ENCODE measurements at regions not wholly inside any gene's neighbourhood (a gene's known extent, or its start where the extent isn't known, plus 50 kb on each side); places are given as distances from the start of the nearest gene placed in this dataset.
A peak's percentile ranks its signal among the peaks of the same experiment; 100 is the strongest.
"Not testable (repeated sequence)": the region's sequence is repeated elsewhere in the genome, so short reads cannot be mapped to it uniquely, and the experiment has no call there.

DNA sequence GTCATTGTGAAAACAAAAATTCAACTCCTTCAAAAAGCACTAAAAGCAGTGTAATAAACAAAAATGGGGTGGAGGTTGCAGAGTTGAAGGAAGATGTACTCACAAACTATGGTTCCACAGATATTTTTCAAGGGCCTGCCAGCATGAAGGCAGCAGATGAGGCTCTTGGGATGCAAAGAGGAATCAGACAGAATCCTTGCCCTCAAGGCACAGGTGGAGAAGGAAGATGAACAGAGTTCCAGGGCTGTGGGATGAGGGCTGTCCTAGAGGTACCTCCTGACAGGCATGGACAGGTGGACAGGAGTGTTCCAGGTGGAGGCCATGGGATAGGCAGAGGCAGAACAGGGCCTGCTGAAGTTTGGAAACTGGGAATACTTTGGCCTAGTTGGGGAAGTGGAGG is 140.5 kb upstream of the ANKH start:
- no peak for DNase-seq

DNA sequence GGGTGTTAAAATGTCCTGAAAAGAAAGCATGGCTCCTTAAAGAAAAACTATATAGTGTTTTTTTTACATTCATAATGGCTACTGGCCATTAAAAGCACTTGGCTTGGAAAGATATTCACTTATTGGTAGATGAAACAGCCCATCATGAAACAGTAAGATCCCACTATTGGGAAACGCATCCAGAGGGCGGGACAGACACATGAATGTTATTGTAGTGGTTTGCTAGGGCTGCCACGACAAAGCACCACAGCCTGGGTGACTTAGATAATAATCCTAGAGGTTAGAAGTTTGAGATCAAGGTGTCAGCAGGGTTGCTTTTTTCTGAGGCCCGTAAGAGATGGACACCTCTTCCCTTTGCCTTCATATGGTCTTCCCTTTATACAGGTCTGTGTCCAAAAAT is 139.4 kb upstream of the ANKH start:
- DNase-seq: no peak

DNA sequence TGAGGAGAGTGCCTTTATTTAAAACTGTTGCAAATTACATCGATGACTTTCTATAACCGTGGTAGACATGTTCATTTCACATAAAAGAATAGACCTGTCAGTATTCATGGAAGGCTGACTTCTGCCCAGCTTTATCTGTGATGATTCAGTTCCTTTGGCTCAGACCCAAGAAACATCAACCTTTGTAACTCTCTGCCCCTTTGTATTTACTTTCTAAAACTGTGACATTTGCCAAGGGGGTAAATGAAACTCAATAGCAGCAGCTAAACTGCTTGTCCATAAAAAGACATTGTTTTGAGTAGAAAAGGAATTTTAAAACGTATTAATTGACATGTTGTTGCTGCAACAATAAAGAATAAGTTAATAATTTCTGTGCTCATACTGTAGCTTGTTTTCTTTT is 137.8 kb upstream of the ANKH start:
- peak; percentile 33 to 91 for DNase-seq

DNA sequence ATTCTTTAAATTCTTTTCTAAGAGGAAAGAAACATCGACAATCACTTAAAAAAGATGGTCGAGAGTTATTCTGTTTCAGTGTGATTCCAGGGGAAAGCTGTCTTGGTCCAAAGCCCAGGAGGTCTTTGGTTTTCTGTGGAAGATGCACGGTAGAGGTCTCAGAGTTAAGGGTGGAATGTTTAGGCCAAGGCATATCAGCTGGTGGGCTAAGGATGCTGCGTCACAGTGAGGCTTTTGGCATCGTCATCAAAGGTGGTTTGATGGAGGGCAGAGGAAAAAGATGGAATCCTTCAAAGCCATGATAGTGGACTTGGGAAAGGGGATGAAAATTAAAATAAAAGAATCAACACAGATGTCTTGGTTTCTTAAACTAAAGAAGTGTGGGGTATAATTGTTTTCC is 137.3 kb upstream of the ANKH start:
- DNase-seq: no peak

DNA sequence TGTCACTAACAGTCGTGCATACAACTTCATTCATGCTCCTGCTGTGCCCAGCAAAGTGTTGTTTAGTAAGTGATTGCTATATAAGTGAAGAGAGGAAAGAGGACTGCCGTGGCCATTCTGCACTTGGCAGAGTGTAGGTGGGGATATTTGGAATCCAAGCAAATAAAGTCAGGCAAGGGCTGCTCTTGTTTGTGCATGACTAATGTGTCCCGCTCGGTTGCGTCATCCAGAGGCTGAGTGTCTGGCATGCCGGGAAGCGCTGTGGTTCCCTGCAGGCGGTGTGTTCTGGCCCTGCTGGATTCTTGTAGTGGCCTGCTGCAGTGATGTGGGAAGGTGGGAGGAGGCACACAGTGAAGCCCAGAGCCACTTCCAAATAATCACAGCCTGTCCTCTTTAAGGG is 136.9 kb upstream of the ANKH start:
- peak; percentile 64 to 82 for DNase-seq

DNA sequence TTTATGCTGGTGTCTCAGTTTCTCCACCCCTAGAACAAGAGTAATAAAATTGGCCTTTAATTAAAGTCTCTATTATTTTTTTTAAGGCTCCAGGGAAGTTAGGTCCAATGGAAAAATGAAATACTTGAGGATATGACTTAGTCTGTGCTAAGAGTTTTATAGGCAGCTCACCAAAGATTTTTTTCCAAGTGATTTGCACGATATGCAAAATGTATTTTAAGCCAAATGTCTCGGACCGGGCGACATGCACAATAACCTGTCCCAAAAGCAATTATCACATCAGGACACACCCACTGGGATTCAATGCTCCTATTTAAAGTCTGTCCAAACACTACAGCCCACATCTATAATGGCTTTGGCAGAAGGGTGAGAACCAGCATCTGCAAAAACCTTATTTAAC is 136.1 kb upstream of the ANKH start:
- no peak for DNase-seq

DNA sequence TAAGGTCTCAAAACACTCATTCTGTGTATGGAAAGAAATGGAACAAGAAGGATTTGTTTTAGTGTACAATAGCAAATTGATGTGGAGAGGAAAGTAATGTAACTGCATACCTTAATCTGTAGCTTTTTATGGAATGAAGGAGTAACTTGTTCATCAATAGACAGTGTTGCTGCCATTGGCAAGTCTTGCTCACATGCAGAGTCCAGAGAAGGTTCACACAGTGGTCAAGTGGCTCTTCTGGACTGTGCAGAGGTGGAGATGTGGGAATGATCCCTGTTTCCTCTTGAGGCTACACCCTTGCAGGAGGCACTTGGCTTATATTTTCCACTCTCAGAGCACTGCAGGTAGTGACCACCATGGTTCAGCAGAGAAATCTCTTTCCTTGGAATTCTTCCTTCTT is 132.9 kb upstream of the ANKH start:
- DNase-seq: no peak

DNA sequence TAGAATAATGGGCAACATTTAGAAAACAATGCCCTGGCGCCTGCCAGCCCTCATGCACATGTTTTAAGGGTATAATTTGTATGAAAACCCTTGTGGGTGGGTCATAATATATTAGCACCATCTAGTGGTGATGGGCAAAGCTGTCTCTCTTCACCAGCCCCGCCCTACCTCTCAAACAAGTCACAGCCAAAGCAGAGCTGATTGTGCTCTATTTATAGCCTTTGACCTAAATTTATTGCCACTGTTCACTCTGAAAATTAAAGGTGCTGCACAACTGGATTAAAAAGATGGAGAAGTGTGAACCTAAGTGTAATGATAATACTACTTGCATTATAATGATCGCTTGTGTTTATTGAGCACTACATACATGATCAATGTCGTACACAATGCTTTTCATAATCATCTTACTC is 131.9 kb upstream of the ANKH start:
- DNase-seq: peak; percentile 82 to 92

DNA sequence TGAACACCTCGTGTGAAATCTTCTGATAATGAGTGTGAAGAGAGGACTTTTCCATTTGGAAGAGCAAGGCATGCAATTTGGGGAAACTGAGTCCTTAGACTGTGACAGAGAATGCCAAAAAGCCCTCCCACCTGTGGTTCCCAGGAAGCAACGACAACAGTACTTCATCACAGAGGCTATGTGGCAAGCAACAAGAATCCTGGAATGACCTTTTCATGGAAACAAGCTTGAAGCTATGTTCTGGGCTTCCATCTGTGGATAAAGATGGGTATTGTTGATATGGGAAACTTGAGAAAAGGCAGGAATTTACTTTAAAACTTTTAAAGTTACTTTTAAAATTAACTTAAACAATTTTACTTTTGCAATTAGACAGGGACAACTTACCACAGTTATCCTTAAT is 131.2 kb upstream of the ANKH start:
- no peak for DNase-seq

DNA sequence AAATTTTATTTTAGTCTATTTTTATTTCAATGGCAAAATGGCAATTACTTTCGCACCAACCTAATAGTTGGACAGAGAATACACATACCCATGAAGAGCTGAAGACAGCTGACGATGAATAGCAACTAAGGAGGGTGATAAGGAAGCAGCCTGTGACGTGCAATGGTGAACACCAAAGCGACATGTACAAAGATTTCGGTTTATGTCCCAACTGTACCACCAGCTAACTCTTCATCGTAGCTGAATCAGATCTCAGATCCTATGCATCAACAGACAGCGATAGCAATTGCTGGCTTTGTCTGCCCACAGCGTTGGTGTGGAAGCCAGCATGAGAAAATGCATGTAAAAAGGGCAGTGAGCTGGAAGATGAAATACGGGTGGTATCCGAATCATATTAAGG is 130.6 kb upstream of the ANKH start:
- DNase-seq: no peak

DNA sequence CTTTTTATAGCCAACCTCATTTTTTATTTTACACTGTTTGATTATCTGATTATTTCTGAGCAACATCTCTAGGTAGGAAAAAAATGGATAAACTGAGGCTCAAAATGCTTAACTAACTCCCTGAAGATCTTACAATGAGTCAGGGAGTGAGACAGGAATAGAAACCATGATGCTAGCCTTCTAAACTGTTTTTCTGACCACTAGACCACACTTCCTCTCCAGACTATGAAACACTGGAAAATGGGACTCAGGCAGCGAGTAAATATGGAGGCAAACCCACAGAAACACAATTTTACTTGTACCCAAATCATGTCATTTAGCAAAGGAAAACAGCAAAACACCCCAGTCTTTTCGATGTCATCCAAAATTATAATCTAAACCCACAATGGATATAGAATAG is 129.9 kb upstream of the ANKH start:
- DNase-seq: no peak

DNA sequence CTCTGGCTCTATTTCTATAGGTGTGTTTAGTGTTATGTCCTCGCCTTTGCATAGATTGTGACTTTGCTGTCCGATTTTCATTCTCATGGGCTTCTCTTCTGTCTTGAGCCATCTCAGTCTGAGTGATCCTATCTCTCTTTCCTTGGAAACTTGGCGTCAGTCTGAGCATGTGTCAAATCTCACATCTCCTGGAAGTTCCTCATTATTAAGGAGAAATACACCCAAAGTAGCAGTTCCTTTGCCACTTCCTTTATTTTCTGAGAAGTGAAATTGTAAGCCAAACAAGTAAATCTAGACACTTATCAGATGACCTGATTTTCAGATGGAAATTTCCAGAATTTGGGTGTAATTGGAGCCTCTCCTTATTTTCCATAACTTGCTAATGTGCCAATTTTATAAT is 126.9 kb upstream of the ANKH start:
- no peak for DNase-seq

DNA sequence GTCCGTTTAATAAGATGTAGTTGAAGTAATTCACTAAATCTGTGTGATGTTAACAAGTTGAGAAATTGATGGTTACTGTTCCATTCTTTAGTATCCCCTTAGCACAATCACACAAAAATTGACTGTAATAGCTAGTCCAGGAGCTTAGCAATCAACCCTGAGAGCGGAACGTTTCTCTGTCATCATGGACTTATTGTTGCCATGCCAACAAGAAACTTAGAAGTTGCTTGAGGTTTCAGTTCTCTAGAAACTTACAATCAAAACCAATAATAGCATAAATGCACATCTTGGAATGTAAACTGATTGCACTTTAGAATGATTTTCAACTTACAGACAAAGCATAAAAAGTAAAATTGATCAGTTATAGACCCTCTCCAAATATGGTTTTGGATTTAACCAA is 125.4 kb upstream of the ANKH start:
- DNase-seq: no peak

DNA sequence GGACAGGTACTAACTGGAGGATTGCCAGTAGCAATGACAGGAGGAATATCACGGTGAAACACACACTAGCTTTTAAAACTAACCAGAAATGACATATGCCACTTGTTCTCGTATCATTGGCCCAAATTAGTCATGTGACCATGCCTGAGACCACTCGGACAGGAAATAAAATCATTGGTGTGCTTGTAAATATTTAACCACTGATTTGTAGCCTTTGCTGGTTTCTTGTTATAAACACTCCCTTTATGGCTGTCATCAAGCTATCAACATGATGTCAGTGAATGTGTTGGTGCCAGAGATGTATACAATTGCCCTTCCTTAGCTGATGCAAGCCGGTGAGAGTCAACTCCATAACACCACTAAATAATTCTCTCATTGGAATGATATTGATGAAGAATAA is 123.7 kb upstream of the ANKH start:
- no peak for DNase-seq

DNA sequence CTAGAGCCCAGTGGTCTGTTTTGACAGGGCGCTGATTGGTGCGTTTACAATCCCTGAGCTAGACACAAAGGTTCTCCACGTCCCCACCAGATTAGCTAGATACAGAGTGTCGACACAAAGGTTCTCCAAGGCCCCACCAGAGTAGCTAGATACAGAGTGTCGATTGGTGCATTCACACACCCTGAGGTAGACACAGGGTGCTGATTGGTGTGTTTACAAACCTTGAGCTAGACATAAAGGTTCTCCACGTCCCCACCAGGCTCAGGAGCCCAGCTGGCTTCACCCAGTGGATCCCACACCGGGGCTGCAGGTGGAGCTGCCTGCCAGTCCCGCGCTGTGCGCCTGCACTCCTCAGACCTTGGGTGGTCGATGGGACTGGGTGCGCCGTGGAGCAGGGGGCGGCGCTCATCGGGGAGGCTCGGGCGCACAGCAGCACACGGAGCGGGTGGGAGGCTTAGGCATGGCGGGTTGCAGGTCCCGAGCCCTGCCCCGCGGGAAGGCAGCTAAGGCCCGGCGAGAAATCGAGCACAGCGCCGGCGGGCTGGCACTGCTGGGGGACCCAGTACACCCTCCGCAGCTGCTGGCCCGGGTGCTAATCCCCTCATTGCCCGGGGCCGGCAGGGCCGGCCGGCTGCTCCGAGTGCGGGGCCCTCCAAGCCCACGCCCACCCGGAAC is 122.0 kb upstream of the ANKH start:
- not testable (repeated sequence) for DNase-seq

DNA sequence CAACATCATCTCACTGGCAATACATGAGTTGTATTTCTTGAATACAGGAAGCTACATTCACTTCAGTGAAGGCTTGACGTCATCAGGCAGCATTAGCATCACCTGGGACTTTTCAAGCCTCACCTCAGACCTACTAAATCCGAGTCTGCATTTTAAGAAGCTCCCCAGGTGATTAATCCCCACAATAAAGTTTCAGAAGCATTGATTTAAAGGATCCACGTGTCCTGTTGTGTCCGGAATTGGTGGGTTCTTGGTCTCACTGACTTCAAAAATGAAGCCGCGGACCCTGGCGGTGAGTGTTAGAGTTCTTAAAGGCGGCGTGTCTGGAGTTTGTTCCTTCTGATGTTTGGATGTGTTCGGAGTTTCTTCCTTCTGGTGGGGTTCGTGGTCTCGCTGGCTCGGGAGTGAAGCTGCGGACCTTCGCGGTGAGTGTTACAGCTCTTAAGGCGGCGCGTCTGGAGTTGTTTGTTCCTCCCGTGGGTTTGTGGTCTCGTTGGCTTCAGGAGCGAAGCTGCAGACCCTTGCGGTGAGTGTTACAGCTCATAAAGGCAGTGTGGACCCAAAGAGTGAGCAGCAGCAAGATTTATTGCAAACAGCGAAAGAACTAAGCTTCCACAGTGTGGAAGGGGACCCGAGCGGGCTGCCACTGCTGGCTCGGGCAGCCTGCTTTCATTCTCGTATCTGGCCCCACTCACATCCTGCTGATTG is 121.3 kb upstream of the ANKH start:
- not testable (repeated sequence) for DNase-seq

DNA sequence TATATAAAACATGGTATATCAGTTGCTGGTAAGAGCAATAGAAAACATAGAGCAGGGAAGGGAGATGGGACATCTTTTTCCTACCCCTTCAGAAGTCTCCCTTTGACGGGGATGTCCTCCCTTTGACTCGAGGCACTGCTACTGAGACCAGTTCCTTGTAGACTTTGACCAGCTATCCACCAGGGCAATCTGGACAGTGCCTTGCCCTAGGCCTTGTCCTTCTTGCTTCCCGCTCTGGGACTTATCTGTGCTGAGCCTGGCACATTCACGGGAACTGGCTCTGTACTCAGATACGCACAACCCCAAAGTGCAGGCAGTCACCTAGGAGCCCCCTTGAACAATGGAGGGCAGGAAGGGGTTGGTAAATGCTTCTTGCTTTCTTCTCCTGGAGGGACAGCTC is 116.6 kb upstream of the ANKH start:
- no peak for DNase-seq

DNA sequence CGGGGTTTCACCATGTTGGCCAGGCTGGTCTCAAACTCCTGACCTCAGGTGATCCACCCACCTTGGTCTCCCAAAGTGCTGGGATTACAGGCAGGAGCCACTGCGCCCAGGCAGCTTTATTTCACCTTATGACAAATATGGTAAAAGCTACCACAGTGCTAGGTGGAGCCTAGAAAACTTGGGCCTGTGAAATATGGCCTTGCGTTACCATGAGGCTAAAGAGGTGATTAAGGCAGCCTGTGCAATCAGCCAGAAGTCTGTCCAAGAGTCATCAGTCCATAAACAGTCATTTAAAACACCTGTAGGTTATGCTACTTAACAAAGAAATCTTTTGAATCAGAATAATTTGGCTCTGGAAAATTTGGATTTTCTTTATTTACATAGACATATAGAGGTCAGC is 114.8 kb upstream of the ANKH start:
- no peak for DNase-seq

DNA sequence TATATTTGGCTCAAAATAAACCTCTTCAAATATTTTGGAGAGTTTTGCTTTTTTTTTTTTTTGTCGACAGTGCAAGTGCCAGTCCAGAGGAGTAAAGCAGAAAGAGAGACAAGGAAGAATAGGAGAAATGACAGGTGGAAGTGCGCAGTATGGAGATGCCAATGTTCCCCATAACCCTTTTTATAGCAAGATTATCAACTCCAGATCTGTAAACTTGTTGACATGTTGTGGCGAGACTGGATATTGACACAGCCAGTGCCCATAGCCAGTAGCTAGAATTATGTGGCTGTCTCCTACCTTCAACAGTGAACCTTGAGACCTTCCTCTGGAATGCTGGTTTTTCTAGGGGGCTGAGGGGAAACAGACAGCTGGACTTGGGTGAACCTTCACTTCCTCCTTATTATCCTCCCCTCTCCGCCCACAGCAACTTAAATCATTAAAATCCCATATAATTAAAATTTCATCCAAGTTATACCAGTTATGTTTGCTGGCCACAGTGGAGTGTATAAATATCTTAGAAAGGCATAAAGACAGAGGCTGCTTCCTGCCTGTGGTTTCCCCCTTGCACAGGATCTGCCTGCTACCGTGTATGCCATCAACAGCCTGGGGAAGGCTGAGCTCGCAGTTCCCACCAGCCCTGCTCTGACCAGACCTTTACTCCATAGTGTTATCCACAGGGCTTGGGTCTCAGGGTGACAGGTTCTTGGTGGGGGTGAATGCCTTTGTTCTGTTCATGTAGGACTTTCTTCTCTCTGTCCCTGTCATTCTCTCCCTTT is 112.3 kb upstream of the ANKH start:
- DNase-seq: no peak

DNA sequence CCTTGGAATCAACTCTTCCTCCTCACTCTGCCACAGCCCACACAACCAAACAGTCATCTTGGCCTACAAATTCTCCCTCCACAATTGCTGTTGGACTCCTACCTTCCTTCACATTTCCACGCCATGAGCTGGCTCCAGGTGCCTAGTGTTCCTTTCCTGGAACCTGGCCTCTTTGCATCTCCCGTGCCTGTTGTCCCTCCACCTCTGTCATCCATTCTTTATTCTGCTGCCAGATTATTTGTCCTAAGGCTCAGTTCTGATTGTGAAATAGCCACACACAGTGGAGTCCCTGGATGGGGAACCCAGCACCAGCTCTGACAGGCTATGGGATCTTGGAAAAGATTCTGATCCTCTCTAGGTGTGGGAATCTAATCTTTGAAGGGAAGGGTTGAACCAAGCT is 109.1 kb upstream of the ANKH start:
- no peak for DNase-seq

DNA sequence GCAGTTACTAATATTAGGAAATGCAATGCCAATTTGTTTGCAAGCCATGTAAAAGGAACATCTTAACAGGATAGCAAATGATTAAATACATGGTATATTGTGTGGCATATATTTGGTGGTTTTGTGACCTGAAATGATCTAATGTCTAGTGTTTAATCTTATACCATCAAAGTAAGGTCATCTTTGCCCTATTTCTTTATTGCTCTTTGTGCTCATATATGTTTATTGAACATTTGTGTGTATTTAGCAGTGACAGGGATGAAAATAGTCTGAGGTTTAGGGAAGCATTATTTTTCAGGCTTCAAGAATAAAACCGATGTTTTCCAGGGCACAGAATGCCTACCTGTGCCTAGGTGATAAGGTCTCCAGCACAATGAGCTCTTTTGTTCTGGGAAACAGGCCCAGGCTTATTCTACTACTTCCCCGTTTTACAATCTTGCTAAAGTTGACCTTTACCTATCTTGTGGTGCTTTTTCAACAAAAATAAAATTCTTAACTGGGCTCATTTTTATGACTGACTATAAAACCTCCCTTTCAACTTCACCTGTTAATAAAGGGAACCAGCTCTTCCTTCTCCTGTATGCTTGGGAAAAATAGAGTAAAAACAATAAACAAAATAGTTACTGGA is 105.6 kb upstream of the ANKH start:
- no peak for DNase-seq

DNA sequence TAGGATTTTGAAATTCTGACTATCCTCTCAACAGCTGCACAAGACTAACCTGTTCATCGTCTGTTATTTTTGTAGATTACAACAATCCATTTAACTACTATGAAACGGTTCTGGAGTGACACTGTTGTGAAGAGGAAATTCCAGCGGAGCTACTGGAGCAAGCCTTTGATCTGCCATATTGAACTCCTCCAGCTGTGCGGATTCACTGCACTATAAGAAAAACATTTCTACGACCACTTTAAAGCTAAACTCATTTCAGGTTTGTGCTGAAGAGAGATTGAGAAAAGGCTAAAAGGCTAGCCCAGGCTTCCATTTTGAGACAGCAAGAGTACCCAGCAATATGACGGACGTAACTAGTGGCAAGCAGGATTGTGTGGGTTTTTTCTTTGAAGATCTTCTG is 104.9 kb upstream of the ANKH start:
- DNase-seq: no peak

DNA sequence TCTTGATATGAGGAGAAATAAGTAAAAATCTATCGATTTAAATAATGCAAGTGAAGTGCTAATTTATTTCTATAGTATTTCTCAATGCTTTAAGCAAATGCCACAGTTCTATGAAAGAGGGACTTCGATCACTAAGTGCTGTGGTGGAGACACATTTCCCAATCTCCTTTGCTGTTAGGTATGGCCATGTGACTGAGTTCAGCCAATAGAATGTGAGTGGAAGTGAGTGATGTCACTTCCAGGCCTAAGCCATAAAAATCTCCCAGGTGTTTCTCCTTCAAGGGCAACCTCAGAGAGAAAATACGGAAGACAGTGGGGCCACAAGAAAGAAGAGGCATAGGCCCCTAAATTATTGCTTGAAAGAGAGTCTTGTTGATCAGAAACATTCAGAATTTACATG is 100.3 kb upstream of the ANKH start:
- no peak for DNase-seq

DNA sequence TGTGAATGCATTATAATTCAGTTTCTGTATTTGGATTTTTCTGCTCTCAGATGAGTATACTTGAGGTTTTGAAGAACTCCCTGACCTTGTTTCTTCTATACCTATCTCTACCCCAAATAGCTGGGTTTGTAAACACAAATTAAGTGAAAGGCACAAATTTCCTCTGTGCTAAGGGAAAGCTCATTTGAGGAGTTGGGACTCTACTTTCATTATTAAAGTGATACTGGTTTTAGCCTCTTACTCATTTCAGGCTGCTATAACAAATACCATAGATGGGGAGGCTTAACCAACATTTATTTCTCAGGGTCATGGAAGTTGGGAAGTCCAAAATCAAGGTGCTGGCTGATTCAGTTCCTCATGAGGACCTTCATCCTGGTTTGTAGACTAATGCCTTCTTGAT is 97.2 kb upstream of the ANKH start:
- DNase-seq: no peak
